NK-92 treated with Interleukin-12 subunit alpha and Interleukin-12 subunit beta, amount 100 ng/mL, for 24 hours (cell line): ENCODE measurements at regions not wholly inside any gene's neighbourhood (a gene's known extent, or its start where the extent isn't known, plus 50 kb on each side); places are given as distances from the start of the nearest gene placed in this dataset.

Experiments used
- DNase-seq: peaks from one replicate; lab custom pipeline; 2025; lab: John Stamatoyannopoulos, UW

- no peak for DNase-seq
Observed at GRCh38 chr10:44056967-44057805, 327.7 kb downstream of the CXCL12 start.

GRCh38 chr10:44056206-44056605 is 328.7 kb downstream of the CXCL12 start:
- DNase-seq = no peak

- DNase-seq = no peak
Observed at GRCh38 chr10:44054046-44054445, 330.9 kb downstream of the CXCL12 start.

GRCh38 chr10:44053391-44053790 is 331.5 kb downstream of the CXCL12 start:
- DNase-seq = no peak

GRCh38 chr10:44051584-44052385 is 333.1 kb downstream of the CXCL12 start:
- DNase-seq = no peak

GRCh38 chr10:44051091-44051490 is 333.8 kb downstream of the CXCL12 start:
- no peak for DNase-seq

- no peak for DNase-seq
Observed at GRCh38 chr10:44049301-44050015, 335.4 kb downstream of the CXCL12 start.

GRCh38 chr10:44047361-44047760 is 337.5 kb downstream of the CXCL12 start:
- DNase-seq = no peak

- no peak for DNase-seq
Observed at GRCh38 chr10:44046605-44047004, 338.3 kb downstream of the CXCL12 start.

- no peak for DNase-seq
Observed at GRCh38 chr10:44045020-44045419, 339.9 kb downstream of the CXCL12 start.

- no peak for DNase-seq
Observed at GRCh38 chr10:44044549-44044948, 340.3 kb downstream of the CXCL12 start.

- no peak for DNase-seq
Observed at GRCh38 chr10:44043646-44044375, 341.1 kb downstream of the CXCL12 start.

GRCh38 chr10:44042926-44043602 is 341.8 kb downstream of the CXCL12 start:
- no peak for DNase-seq

- no peak for DNase-seq
Observed at GRCh38 chr10:44042075-44042770, 342.7 kb downstream of the CXCL12 start.

GRCh38 chr10:44039599-44039998 is 345.3 kb downstream of the CXCL12 start:
- DNase-seq = no peak

GRCh38 chr10:44036425-44036824 is 348.5 kb downstream of the CXCL12 start:
- DNase-seq = no peak

GRCh38 chr10:44035474-44036197 is 349.3 kb downstream of the CXCL12 start:
- DNase-seq = no peak

GRCh38 chr10:44034946-44035345 is 350.0 kb downstream of the CXCL12 start:
- no peak for DNase-seq

- no peak for DNase-seq
Observed at GRCh38 chr10:44033008-44033407, 351.9 kb downstream of the CXCL12 start.

GRCh38 chr10:44032216-44032615 is 352.7 kb downstream of the CXCL12 start:
- DNase-seq = no peak
